ENCODE measurements at regions not wholly inside any gene's neighbourhood (a gene's known extent, or its start where the extent isn't known, plus 50 kb on each side); places are given as distances from the start of the nearest gene placed in this dataset.

GRCh38 chr4:114226179-114226578 lies 246.7 kb upstream of the ARSJ start:
- TF ChIP-seq, protein P1, sequence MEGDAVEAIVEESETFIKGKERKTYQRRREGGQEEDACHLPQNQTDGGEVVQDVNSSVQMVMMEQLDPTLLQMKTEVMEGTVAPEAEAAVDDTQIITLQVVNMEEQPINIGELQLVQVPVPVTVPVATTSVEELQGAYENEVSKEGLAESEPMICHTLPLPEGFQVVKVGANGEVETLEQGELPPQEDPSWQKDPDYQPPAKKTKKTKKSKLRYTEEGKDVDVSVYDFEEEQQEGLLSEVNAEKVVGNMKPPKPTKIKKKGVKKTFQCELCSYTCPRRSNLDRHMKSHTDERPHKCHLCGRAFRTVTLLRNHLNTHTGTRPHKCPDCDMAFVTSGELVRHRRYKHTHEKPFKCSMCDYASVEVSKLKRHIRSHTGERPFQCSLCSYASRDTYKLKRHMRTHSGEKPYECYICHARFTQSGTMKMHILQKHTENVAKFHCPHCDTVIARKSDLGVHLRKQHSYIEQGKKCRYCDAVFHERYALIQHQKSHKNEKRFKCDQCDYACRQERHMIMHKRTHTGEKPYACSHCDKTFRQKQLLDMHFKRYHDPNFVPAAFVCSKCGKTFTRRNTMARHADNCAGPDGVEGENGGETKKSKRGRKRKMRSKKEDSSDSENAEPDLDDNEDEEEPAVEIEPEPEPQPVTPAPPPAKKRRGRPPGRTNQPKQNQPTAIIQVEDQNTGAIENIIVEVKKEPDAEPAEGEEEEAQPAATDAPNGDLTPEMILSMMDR (IDR thresholded peaks at IDR 0.05; ENCODE audit: insufficient read depth, low read depth, low read length) = no peak
- DNase-seq (ENCODE audit: low read depth) = no peak
- H3K4me3 ChIP-seq (ENCODE audit: low read depth, low read length) = no peak overlapping the region

- no peak overlapping the region for H3K4me3 ChIP-seq (ENCODE audit: low read depth, low read length)
- TF ChIP-seq, protein P1 (IDR thresholded peaks at IDR 0.05; ENCODE audit: insufficient read depth, low read depth, low read length) = no peak
- DNase-seq (ENCODE audit: low read depth) = no peak
Measured at GRCh38 chr4:114226968-114227760, 247.7 kb upstream of the ARSJ start.

DNA sequence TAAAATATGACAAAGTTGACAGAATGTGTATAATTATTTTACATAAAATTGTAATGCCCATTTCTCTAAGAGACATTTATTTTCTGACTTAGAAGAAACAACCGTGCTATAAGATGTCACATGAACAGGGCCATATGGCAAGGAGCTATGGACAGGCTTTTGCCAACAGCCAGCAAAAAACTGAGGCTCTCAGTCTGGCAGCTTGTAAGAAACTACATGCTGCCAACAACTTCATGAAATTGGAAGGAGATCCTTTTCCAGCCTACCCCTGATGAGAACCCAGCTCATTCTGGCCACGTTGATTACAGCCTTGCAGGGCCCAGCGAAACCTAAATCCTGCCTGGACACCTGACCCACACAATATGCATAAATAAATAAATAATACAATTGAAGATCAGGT lies 250.3 kb upstream of the ARSJ start:
- TF ChIP-seq, protein P1 (IDR thresholded peaks at IDR 0.05; ENCODE audit: insufficient read depth, low read depth, low read length) = no peak
- no peak overlapping the region for H3K4me3 ChIP-seq (ENCODE audit: low read depth, low read length)
- no peak for DNase-seq (ENCODE audit: low read depth)

DNA sequence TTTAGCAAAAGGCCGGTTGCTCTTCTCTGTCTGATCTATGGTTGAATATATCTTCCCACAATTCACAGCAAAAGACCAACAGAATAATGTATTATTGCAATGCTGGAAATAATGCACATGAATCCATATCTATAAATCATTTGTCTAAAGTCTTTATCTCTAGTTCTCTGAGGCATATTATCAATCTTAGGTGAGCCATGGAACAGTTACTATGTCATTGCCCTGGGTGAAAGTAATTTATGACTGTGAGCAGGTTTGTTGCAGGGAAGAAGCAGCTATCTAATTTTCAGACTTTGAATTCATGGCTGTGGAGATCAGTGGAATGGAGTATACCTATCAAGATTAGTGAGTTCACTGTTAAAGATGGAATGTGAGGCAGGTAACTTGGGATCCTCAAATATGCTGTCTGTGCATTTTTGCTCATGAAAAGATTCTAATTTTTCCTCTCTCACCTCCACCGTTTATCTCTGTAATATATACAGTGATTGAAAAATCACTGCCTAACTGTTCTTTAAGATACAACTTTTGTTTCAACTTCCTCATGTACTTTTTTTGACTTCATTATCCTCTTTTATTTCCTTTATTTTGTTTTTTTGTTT lies 256.8 kb upstream of the ARSJ start:
- TF ChIP-seq, protein P1 (IDR thresholded peaks at IDR 0.05; ENCODE audit: insufficient read depth, low read depth, low read length) = no peak
- H3K4me3 ChIP-seq (ENCODE audit: low read depth, low read length) = no peak overlapping the region
- DNase-seq (ENCODE audit: low read depth) = no peak

DNA sequence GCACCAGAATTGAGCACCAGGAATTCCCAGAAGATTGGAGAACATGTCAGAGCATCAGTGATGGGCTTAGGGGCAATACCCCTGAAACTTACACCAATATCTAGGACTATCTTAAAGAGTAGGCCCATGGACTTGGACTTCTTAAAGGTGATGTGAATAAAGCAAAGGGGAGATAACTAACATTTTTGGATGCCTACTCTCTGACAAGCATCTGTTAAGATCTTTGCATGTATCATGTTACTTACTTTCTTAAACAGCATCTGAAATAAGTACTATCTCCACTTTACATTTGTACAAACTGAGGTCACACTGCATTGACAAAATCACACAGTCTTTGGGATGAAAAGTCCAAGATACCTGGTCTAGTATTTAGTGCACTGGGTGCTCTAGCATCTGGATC lies 258.6 kb upstream of the ARSJ start:
- TF ChIP-seq, protein P1 (IDR thresholded peaks at IDR 0.05; ENCODE audit: insufficient read depth, low read depth, low read length) = no peak
- no peak for DNase-seq (ENCODE audit: low read depth)
- H3K4me3 ChIP-seq (ENCODE audit: low read depth, low read length) = no peak overlapping the region

- TF ChIP-seq, protein P1 (IDR thresholded peaks at IDR 0.05; ENCODE audit: insufficient read depth, low read depth, low read length) = no peak
- no peak for DNase-seq (ENCODE audit: low read depth)
- H3K4me3 ChIP-seq (ENCODE audit: low read depth, low read length) = no peak overlapping the region
Measured at GRCh38 chr4:114249561-114249960, 270.1 kb upstream of the ARSJ start.

Data from fibroblast of villous mesenchyme (primary cell).